Nephron progenitor cell (in vitro differentiated cells): ENCODE measurements at regions not wholly inside any gene's neighbourhood (a gene's known extent, or its start where the extent isn't known, plus 50 kb on each side); places are given as distances from the start of the nearest gene placed in this dataset.
"Not testable (repeated sequence)": the region's sequence is repeated elsewhere in the genome, so short reads cannot be mapped to it uniquely, and the experiment has no call there.

ENCODE experiments used
- DNase-seq: peaks from one replicate; pipeline ENCODE4 v3.0.0; 2021
- H3K27ac Mint-ChIP-seq: 2 replicates; pipeline ENCODE4 v1.8.0; 2021; ENCODE audit warnings: mild to moderate bottlenecking, moderate library complexity, mixed read lengths
- H3K27me3 Mint-ChIP-seq: 2 replicates; pipeline ENCODE4 v1.8.0; 2021; ENCODE audit warnings: mild to moderate bottlenecking, low read depth, mixed read lengths; ENCODE audit not compliant: poor library complexity
- H3K36me3 Mint-ChIP-seq: 2 replicates; pipeline ENCODE4 v1.8.0; 2021; ENCODE audit warnings: low read depth, mixed read lengths
- H3K4me1 Mint-ChIP-seq: 2 replicates; pipeline ENCODE4 v1.8.0; 2021; ENCODE audit warnings: mixed read lengths
- H3K4me3 Mint-ChIP-seq: 2 replicates; pipeline ENCODE4 v1.8.0; 2021; ENCODE audit warnings: mild to moderate bottlenecking, moderate library complexity, mixed read lengths
- H3K9me3 Mint-ChIP-seq: 2 replicates; pipeline ENCODE4 v1.8.0; 2021; ENCODE audit warnings: mild to moderate bottlenecking, moderate library complexity, mixed read lengths
- TF ChIP-seq, protein P1 (sequence below): fragments of 200-600 bp; sonication (generic); IDR thresholded peaks from 2 replicates; pipeline ENCODE4 v1.5.0; 2021; ENCODE audit warnings: antibody characterized with exemption

- peaks cover 22% of the 10 kb centered on the region for H3K9me3 Mint-ChIP-seq
- no peaks in the 10 kb centered on the region for H3K4me1 Mint-ChIP-seq
- H3K27me3 Mint-ChIP-seq: no peaks in the 10 kb centered on the region
- H3K4me3 Mint-ChIP-seq: no peak overlapping the region
- no peak for DNase-seq
- H3K27ac Mint-ChIP-seq: no peak overlapping the region
- TF ChIP-seq, protein P1, sequence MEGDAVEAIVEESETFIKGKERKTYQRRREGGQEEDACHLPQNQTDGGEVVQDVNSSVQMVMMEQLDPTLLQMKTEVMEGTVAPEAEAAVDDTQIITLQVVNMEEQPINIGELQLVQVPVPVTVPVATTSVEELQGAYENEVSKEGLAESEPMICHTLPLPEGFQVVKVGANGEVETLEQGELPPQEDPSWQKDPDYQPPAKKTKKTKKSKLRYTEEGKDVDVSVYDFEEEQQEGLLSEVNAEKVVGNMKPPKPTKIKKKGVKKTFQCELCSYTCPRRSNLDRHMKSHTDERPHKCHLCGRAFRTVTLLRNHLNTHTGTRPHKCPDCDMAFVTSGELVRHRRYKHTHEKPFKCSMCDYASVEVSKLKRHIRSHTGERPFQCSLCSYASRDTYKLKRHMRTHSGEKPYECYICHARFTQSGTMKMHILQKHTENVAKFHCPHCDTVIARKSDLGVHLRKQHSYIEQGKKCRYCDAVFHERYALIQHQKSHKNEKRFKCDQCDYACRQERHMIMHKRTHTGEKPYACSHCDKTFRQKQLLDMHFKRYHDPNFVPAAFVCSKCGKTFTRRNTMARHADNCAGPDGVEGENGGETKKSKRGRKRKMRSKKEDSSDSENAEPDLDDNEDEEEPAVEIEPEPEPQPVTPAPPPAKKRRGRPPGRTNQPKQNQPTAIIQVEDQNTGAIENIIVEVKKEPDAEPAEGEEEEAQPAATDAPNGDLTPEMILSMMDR: peak; percentile 46
- no peaks in the 10 kb centered on the region for H3K36me3 Mint-ChIP-seq
These were observed 526.3 kb downstream of the GABRG2 start for GRCh38 chr5:162593881-162594280.

GRCh38 chr5:162603443-162604070 lies 536.0 kb downstream of the GABRG2 start:
- Mint-ChIP-seq H3K4me3 (no peak overlapping the region), H3K9me3 (peaks cover 14% of the 10 kb centered on the region), H3K27ac (no peak overlapping the region), H3K36me3 (no peaks in the 10 kb centered on the region), H3K4me1 (no peaks in the 10 kb centered on the region), H3K27me3 (no peaks in the 10 kb centered on the region)
- no peak for DNase-seq
- TF ChIP-seq, protein P1: no peak

- TF ChIP-seq, protein P1: peak; percentile 46
- no peak overlapping the region for H3K27ac Mint-ChIP-seq
- H3K27me3 Mint-ChIP-seq: no peaks in the 10 kb centered on the region
- no peak overlapping the region for H3K4me3 Mint-ChIP-seq
- H3K4me1 Mint-ChIP-seq: no peaks in the 10 kb centered on the region
- no peaks in the 10 kb centered on the region for H3K9me3 Mint-ChIP-seq
- no peaks in the 10 kb centered on the region for H3K36me3 Mint-ChIP-seq
- DNase-seq: no peak
These were observed 540.3 kb downstream of the GABRG2 start for GRCh38 chr5:162607879-162608278.

- not testable (repeated sequence) for H3K4me1 Mint-ChIP-seq, H3K27me3 Mint-ChIP-seq, H3K4me3 Mint-ChIP-seq, H3K27ac Mint-ChIP-seq, H3K36me3 Mint-ChIP-seq, DNase-seq
- H3K9me3 Mint-ChIP-seq: peaks cover 39% of the 10 kb centered on the region
These were observed 554.2 kb downstream of the GABRG2 start for GRCh38 chr5:162621726-162622263.

DNA sequence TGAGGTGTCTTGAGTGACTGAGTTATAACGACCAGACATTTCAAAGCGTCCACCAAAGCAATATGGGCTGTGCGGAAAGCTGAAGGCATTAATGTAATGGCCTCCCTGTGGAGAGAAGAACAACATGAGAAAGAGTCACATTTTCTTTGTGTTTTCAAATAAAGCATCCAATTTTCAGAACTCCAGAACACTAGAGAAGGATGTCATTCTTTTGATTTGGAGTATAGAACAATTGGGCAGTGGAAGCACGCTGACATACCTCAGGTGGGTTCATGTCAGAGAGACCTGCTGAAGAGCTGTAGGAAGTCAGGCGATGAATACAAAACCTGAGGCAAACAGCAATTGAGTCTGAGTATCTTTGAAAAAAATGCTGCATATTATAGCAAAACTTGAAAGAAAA lies 556.5 kb downstream of the GABRG2 start:
- Mint-ChIP-seq H3K27me3 (no peaks in the 10 kb centered on the region), H3K4me1 (no peaks in the 10 kb centered on the region), H3K9me3 (peaks cover 54% of the 10 kb centered on the region), H3K36me3 (no peaks in the 10 kb centered on the region), H3K27ac (no peak overlapping the region), H3K4me3 (no peak overlapping the region)
- DNase-seq: no peak
- TF ChIP-seq, protein P1: no peak

GRCh38 chr5:162637481-162637880 lies 569.9 kb downstream of the GABRG2 start:
- no peak for DNase-seq
- no peak overlapping the region for H3K4me3 Mint-ChIP-seq
- H3K9me3 Mint-ChIP-seq: peaks cover 26% of the 10 kb centered on the region
- no peaks in the 10 kb centered on the region for H3K36me3 Mint-ChIP-seq
- no peaks in the 10 kb centered on the region for H3K27me3 Mint-ChIP-seq
- TF ChIP-seq, protein P1: no peak
- H3K4me1 Mint-ChIP-seq: no peaks in the 10 kb centered on the region
- H3K27ac Mint-ChIP-seq: no peak overlapping the region
